OCI-LY1 (cell line): ENCODE measurements at regions not wholly inside any gene's neighbourhood (a gene's known extent, or its start where the extent isn't known, plus 50 kb on each side); places are given as distances from the start of the nearest gene placed in this dataset.

Source experiments
- H2AFZ ChIP-seq: fragments of 200-600 bp; sonication (generic), shearing (Covaris generic); 2 replicates; pipeline ENCODE4 v1.6.0; 2014; ENCODE audit warnings: antibody characterized with exemption, mild to moderate bottlenecking, low read length
- H3F3A ChIP-seq: fragments of 200-600 bp; sonication (generic), shearing (Covaris generic); 2 replicates; pipeline ENCODE4 v1.6.0; 2014; ENCODE audit warnings: mild to moderate bottlenecking, antibody characterized with exemption, low read length, moderate library complexity; ENCODE audit not compliant: insufficient read depth
- H3K27ac ChIP-seq: fragments of 200-600 bp; sonication (generic); 2 replicates; pipeline ENCODE4 v1.5.1; 2014; ENCODE audit warnings: low read length, mixed run types, mild to moderate bottlenecking, low read depth; ENCODE audit not compliant: poor library complexity, severe bottlenecking
- H3K27me3 ChIP-seq: fragments of 200-600 bp; sonication (generic); 2 replicates; pipeline ENCODE4 v1.6.0; 2014; ENCODE audit warnings: antibody characterized with exemption, mild to moderate bottlenecking, low read length, moderate library complexity; ENCODE audit not compliant: insufficient read depth
- H3K36me3 ChIP-seq: fragments of 200-600 bp; sonication (generic); 2 replicates; pipeline ENCODE4 v1.6.1; 2014; ENCODE audit warnings: mild to moderate bottlenecking, antibody characterized with exemption, low read length, moderate library complexity, mixed read lengths; ENCODE audit not compliant: insufficient read depth
- H3K4me1 ChIP-seq: fragments of 200-600 bp; sonication (generic); 2 replicates; pipeline ENCODE4 v1.5.1; 2014; ENCODE audit warnings: mild to moderate bottlenecking, low read length, moderate library complexity; ENCODE audit not compliant: insufficient read depth, severe bottlenecking
- H3K4me2 ChIP-seq: fragments of 200-600 bp; sonication (generic), shearing (Covaris generic); 2 replicates; pipeline ENCODE4 v1.6.1; 2014; ENCODE audit warnings: low read length
- H3K4me3 ChIP-seq: fragments of 200-600 bp; sonication (generic); 2 replicates; pipeline ENCODE4 v1.5.1; 2014; ENCODE audit warnings: low read length, low read depth, mild to moderate bottlenecking, mixed read lengths; ENCODE audit not compliant: poor library complexity, severe bottlenecking
- H3K79me2 ChIP-seq: fragments of 200-600 bp; shearing (Covaris generic); 2 replicates; pipeline ENCODE4 v1.6.1; 2016; ENCODE audit warnings: mixed run types, low read length, mixed read lengths; ENCODE audit not compliant: insufficient read depth
- H3K9ac ChIP-seq: fragments of 200-600 bp; sonication (generic), shearing (Covaris generic); 2 replicates; pipeline ENCODE4 v1.6.1; 2014; ENCODE audit warnings: mild to moderate bottlenecking, low read length, mixed read lengths
- H3K9me2 ChIP-seq: fragments of 200-600 bp; sonication (generic), shearing (Covaris generic); 2 replicates; pipeline ENCODE4 v1.6.1; 2014; ENCODE audit warnings: low read depth, mild to moderate bottlenecking, low read length, mixed read lengths
- H3K9me3 ChIP-seq: fragments of 200-600 bp; shearing (Covaris generic); 2 replicates; pipeline ENCODE4 v1.6.1; 2014; ENCODE audit warnings: low read length, mixed read lengths
- H4K20me1 ChIP-seq: fragments of 200-600 bp; sonication (generic), shearing (Covaris generic); 2 replicates; pipeline ENCODE4 v1.6.0; 2016; ENCODE audit warnings: mild to moderate bottlenecking, low read length; ENCODE audit not compliant: insufficient read depth
- CTCF ChIP-seq: fragments of 200-600 bp; sonication (generic), shearing (Covaris generic); IDR thresholded peaks from 2 replicates; pipeline ENCODE4 v1.5.1; 2017; ENCODE audit warnings: mild to moderate bottlenecking, antibody characterized with exemption, low read length, moderate library complexity, mixed read lengths
- EZH2 ChIP-seq: fragments of 200-600 bp; sonication (generic), shearing (Covaris generic); IDR thresholded peaks from 2 replicates; pipeline ENCODE4 v1.8.0; 2017; ENCODE audit warnings: borderline replicate concordance, mixed run types, mild to moderate bottlenecking, antibody characterized with exemption, low read length, moderate library complexity, mixed read lengths

DNA sequence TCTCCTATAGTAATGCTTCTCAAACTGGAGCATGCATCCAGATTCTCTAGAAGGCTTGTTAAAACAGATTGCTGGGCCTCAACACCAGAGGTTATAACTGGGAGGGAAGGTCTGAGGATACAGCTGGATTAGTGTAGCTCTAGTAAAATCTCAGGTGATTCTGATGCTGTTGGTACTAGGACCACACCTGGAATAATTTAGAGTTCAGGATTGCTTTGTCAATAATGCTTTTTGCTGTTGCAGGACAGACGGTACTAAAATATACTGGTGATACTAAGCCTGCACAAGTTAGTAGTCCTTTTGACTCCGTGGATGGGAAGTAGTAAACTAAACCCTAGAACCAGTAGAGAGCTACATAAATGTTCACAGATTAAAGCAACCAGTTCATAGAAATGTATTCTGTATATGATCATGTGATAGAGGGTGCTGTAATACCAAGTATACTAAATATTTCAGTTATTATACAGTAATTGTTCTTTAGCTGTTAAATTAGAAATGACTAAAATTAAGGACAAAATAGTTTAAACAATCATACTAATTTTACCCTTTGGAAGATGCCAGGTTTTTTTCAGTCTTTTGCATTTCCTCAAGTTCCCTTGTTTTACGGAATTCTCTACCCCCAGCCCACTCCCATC, 258.2 kb upstream of the STARD13 start:
- no peaks in the 10 kb centered on the region for H3K9me2 ChIP-seq
- H3K9me3 ChIP-seq = no peaks in the 10 kb centered on the region
- no peaks in the 10 kb centered on the region for H3K27me3 ChIP-seq
- no peaks in the 10 kb centered on the region for H3K79me2 ChIP-seq
- peaks cover 37% of the 10 kb centered on the region for H3K4me1 ChIP-seq
- no peaks in the 10 kb centered on the region for H4K20me1 ChIP-seq
- H3F3A ChIP-seq = no peaks in the 10 kb centered on the region
- TF ChIP-seq CTCF = no peak; the same call in 1 of the 2 replicates
- no peak for TF ChIP-seq EZH2
- H3K27ac ChIP-seq = peak overlapping the region; percentile 100
- H3K4me3 ChIP-seq = peak overlapping the region; percentile 66
- no peak overlapping the region for H2AFZ ChIP-seq
- peak overlapping the region; percentile 96 for H3K4me2 ChIP-seq
- H3K9ac ChIP-seq = peak overlapping the region; percentile 98
- no peaks in the 10 kb centered on the region; the same call in 1 of the 2 replicates for H3K36me3 ChIP-seq

GRCh38 chr13:33544308-33544707, 258.8 kb upstream of the STARD13 start:
- H3K27ac ChIP-seq = peak overlapping the region; percentile 100
- H2AFZ ChIP-seq = no peak overlapping the region
- no peaks in the 10 kb centered on the region for H3K9me2 ChIP-seq
- no peaks in the 10 kb centered on the region for H3K9me3 ChIP-seq
- no peaks in the 10 kb centered on the region for H3K79me2 ChIP-seq
- H3K27me3 ChIP-seq = no peaks in the 10 kb centered on the region
- H3F3A ChIP-seq = no peaks in the 10 kb centered on the region
- H3K4me1 ChIP-seq = peaks cover 37% of the 10 kb centered on the region
- peak overlapping the region; percentile 96; the same call in 1 of the 2 replicates for H3K4me2 ChIP-seq
- peak overlapping the region; percentile 98 for H3K9ac ChIP-seq
- H3K36me3 ChIP-seq = no peaks in the 10 kb centered on the region; the same call in 1 of the 2 replicates
- peak overlapping the region; percentile 66 for H3K4me3 ChIP-seq
- TF ChIP-seq CTCF = no peak
- TF ChIP-seq EZH2 = no peak
- H4K20me1 ChIP-seq = no peaks in the 10 kb centered on the region

- H3K4me1 ChIP-seq = peaks cover 37% of the 10 kb centered on the region
- no peak overlapping the region for H3K4me2 ChIP-seq
- H3K9me3 ChIP-seq = no peaks in the 10 kb centered on the region
Observed at GRCh38 chr13:33545492-33545891, 259.9 kb upstream of the STARD13 start.

More at GRCh38 chr13:33545492-33545891, 259.9 kb upstream of the STARD13 start:
- H3K4me3 ChIP-seq = no peak overlapping the region
- H4K20me1 ChIP-seq = no peaks in the 10 kb centered on the region
- H3K27me3 ChIP-seq = no peaks in the 10 kb centered on the region
- TF ChIP-seq CTCF (no peak), EZH2 (no peak)
- H3K9me2 ChIP-seq = no peaks in the 10 kb centered on the region
- no peak overlapping the region for H3K27ac ChIP-seq
- H3K79me2 ChIP-seq = no peaks in the 10 kb centered on the region
- H3K36me3 ChIP-seq = no peaks in the 10 kb centered on the region
- H3F3A ChIP-seq = no peaks in the 10 kb centered on the region
- no peak overlapping the region for H3K9ac ChIP-seq
- no peak overlapping the region for H2AFZ ChIP-seq
